Stomach (tissue), 8 donors: ENCODE measurements at regions not wholly inside any gene's neighbourhood (a gene's known extent, or its start where the extent isn't known, plus 50 kb on each side); places are given as distances from the start of the nearest gene placed in this dataset.

Experiments used
- DNase-seq, 2 donors: peaks; one replicate each; pipeline versions ENCODE4 v3.0.0 to v3.0.0-alpha.2; 2013 to 2019
- H3K27ac ChIP-seq, 5 donors: fragments of 200-600 bp in 4 of 5; sonication (generic) in 4 of 5; one replicate each; pipeline ENCODE4 v1.5.1; 2013 to 2019; ENCODE audit warnings: mild to moderate bottlenecking in 1 of 5, moderate library complexity in 1 of 5
- H3K27me3 ChIP-seq, 3 donors: fragments of 200-600 bp; sonication (generic); one replicate each; pipeline ENCODE4 v1.5.1; 2017 to 2019; ENCODE audit warnings: mixed run types in 1 of 3
- H3K36me3 ChIP-seq, 4 donors: fragments of 200-600 bp; sonication (generic); 1 replicate in 3 of 4; 2 replicates in 1 of 4; pipeline ENCODE4 v1.5.1; 2016 to 2019
- H3K4me1 ChIP-seq, 4 donors: fragments of 200-600 bp; sonication (generic); one replicate each; pipeline ENCODE4 v1.5.1; 2016 to 2019
- H3K4me3 ChIP-seq, 4 donors: fragments of 200-600 bp; sonication (generic) in 3 of 4; one replicate each; pipeline ENCODE4 v1.5.1; 2016 to 2019; ENCODE audit warnings: mild to moderate bottlenecking in 1 of 4
- H3K9me3 ChIP-seq, 4 donors: fragments of 200-600 bp; sonication (generic); one replicate each; pipeline ENCODE4 v1.5.1; 2016 to 2019
- CTCF ChIP-seq, 7 experiments: fragments of 450-650 bp in 4 of 7; fragments of 200-600 bp in 3 of 7; sonication (generic) in 3 of 7; IDR thresholded peaks; one replicate each; pipeline ENCODE4 v1.5.1; 2016 to 2019; ENCODE audit warnings: antibody characterized with exemption in 7 of 7, control low read depth in 2 of 7, mild to moderate bottlenecking in 1 of 7
- EP300 ChIP-seq: sonication (generic); formaldehyde crosslinking; IDR thresholded peaks from one replicate; pipeline ENCODE4 v1.6.1; 2017; ENCODE audit warnings: antibody characterized with exemption
- POLR2A ChIP-seq, 4 donors: fragments of 450-650 bp; IDR thresholded peaks; one replicate each; pipeline ENCODE4 v1.6.1; 2016; ENCODE audit warnings: antibody characterized with exemption in 4 of 4, control low read depth in 2 of 4, mild to moderate bottlenecking in 1 of 4, moderate library complexity in 1 of 4
- POLR2AphosphoS5 ChIP-seq, 3 donors: sonication (generic); formaldehyde crosslinking; IDR thresholded peaks; one replicate each; pipeline ENCODE4 v1.6.1; 2016; ENCODE audit warnings: antibody characterized with exemption in 3 of 3
- WGBS, 5 donors: extraction: QIAGEN DNeasy Blood & Tissue Kit in 3 of 5; methylation state at CpG; one replicate each; pipeline versions ENCODE4 v1.1.5 to v1.1.7; 2013 to 2018; 5-methylcytosine and 5-hydroxymethylcytosine counted together
- intact Hi-C: fragments of 100-400 bp; cut with DNase I; formaldehyde crosslinking; loops from one replicate; pipeline ENCODE4 v1.15.1; 2023; ENCODE audit warnings: low total_unique reads
- donor health status: healthy with polysubstance abuse.
- donor health status: Bipolar disorder and iron deficiency.
- donor health status: healthy.

- intact Hi-C loops, result no loop called here
- DNase-seq, result no peak
- H3K9me3 ChIP-seq, result no peaks in the 10 kb centered on the region
- H3K4me1 ChIP-seq, result no peaks in the 10 kb centered on the region
- no peak for TF ChIP-seq CTCF (IDR thresholded peaks at IDR 0.05)
- TF ChIP-seq EP300, result no peak
- no peak for TF ChIP-seq POLR2A (IDR thresholded peaks at IDR 0.05)
- no peak for TF ChIP-seq POLR2AphosphoS5 (IDR thresholded peaks at IDR 0.05)
- no peak overlapping the region for H3K4me3 ChIP-seq
- 58 to 81% (median 73%) methylated on average over 1 of the region's 1 CpG for WGBS, 5 donors
- H3K27me3 ChIP-seq, result no peaks in the 10 kb centered on the region
- no peaks in the 10 kb centered on the region for H3K36me3 ChIP-seq
- no peak overlapping the region for H3K27ac ChIP-seq
These were observed 149.0 kb upstream of the EEA1 start for GRCh38 chr12:93078059-93078458.

- Histone ChIP-seq H3K27me3 (no peaks in the 10 kb centered on the region), H3K4me3 (no peak overlapping the region), H3K36me3 (no peaks in the 10 kb centered on the region), H3K4me1 (no peaks in the 10 kb centered on the region), H3K9me3 (no peaks in the 10 kb centered on the region), H3K27ac (no peak overlapping the region)
- intact Hi-C loops, result no loop called here
- no peak for DNase-seq
- no peak for TF ChIP-seq POLR2A (IDR thresholded peaks at IDR 0.05)
- TF ChIP-seq CTCF (IDR thresholded peaks at IDR 0.05), result no peak
- no peak for TF ChIP-seq POLR2AphosphoS5 (IDR thresholded peaks at IDR 0.05)
- TF ChIP-seq EP300, result no peak
- WGBS, 5 donors, result 94 to 96% (median 96%) methylated on average over 8 of the region's 8 CpGs
These were observed 149.5 kb upstream of the EEA1 start for GRCh38 chr12:93078577-93078976.

GRCh38 chr12:93079271-93079670 is 150.2 kb upstream of the EEA1 start:
- no peak overlapping the region for H3K4me3 ChIP-seq
- intact Hi-C loops, result no loop called here
- no peaks in the 10 kb centered on the region for H3K9me3 ChIP-seq
- H3K36me3 ChIP-seq, result no peaks in the 10 kb centered on the region
- H3K27me3 ChIP-seq, result no peaks in the 10 kb centered on the region
- DNase-seq, result no peak
- TF ChIP-seq POLR2AphosphoS5 (IDR thresholded peaks at IDR 0.05), result no peak
- TF ChIP-seq CTCF (IDR thresholded peaks at IDR 0.05), result no peak
- TF ChIP-seq EP300, result no peak
- no peak for TF ChIP-seq POLR2A (IDR thresholded peaks at IDR 0.05)
- H3K27ac ChIP-seq, result no peak overlapping the region
- no peaks in the 10 kb centered on the region for H3K4me1 ChIP-seq
- 90 to 92% (median 91%) methylated on average over 3 of the region's 3 CpGs for WGBS, 5 donors

- no peaks in the 10 kb centered on the region for H3K27me3 ChIP-seq
- H3K9me3 ChIP-seq, result no peaks in the 10 kb centered on the region
- intact Hi-C loops, result no loop called here
- no peaks in the 10 kb centered on the region for H3K36me3 ChIP-seq
- H3K4me1 ChIP-seq, result no peaks in the 10 kb centered on the region
- H3K4me3 ChIP-seq, result no peak overlapping the region
- WGBS, 5 donors, result 82 to 90% (median 85%) methylated on average over 6 of the region's 6 CpGs
- no peak for TF ChIP-seq EP300
- no peak for TF ChIP-seq POLR2AphosphoS5 (IDR thresholded peaks at IDR 0.05)
- no peak for TF ChIP-seq CTCF (IDR thresholded peaks at IDR 0.05)
- TF ChIP-seq POLR2A (IDR thresholded peaks at IDR 0.05), result no peak
- no peak overlapping the region for H3K27ac ChIP-seq
- DNase-seq, result no peak
These were observed 150.9 kb upstream of the EEA1 start for GRCh38 chr12:93079976-93080375.
